Nephron progenitor cell (in vitro differentiated cells): ENCODE measurements at regions not wholly inside any gene's neighbourhood (a gene's known extent, or its start where the extent isn't known, plus 50 kb on each side); places are given as distances from the start of the nearest gene placed in this dataset.

Experiments
- DNase-seq: peaks from one replicate; pipeline ENCODE4 v3.0.0; 2021
- H3K27ac Mint-ChIP-seq: 2 replicates; pipeline ENCODE4 v1.8.0; 2021; ENCODE audit warnings: mild to moderate bottlenecking, moderate library complexity, mixed read lengths
- H3K27me3 Mint-ChIP-seq: 2 replicates; pipeline ENCODE4 v1.8.0; 2021; ENCODE audit warnings: mild to moderate bottlenecking, low read depth, mixed read lengths; ENCODE audit not compliant: poor library complexity
- H3K36me3 Mint-ChIP-seq: 2 replicates; pipeline ENCODE4 v1.8.0; 2021; ENCODE audit warnings: low read depth, mixed read lengths
- H3K4me1 Mint-ChIP-seq: 2 replicates; pipeline ENCODE4 v1.8.0; 2021; ENCODE audit warnings: mixed read lengths
- H3K4me3 Mint-ChIP-seq: 2 replicates; pipeline ENCODE4 v1.8.0; 2021; ENCODE audit warnings: mild to moderate bottlenecking, moderate library complexity, mixed read lengths
- H3K9me3 Mint-ChIP-seq: 2 replicates; pipeline ENCODE4 v1.8.0; 2021; ENCODE audit warnings: mild to moderate bottlenecking, moderate library complexity, mixed read lengths
- TF ChIP-seq, protein P1 (sequence below): fragments of 200-600 bp; sonication (generic); IDR thresholded peaks from 2 replicates; pipeline ENCODE4 v1.5.0; 2021; ENCODE audit warnings: antibody characterized with exemption

DNA sequence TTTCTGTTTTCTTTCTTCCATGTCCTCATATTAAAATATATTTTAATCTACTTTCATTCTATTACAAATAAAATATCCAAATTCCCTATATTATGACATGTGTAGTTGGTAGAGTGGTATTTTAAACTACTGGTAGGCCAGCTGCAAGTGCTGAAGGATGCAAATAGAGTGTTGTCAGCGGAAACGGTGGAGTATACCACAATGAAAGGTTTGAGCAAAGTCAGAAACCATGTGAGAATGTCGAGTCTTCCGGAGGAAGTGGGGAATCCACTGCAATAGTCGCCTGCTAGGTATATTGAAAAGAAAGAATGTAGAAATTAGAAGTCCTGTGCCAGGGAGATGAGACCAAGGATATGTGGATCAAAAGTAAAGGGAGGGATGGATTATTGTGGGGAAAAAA lies 373.9 kb downstream of the DSEL start:
- no peaks in the 10 kb centered on the region for H3K4me1 Mint-ChIP-seq
- no peaks in the 10 kb centered on the region for H3K36me3 Mint-ChIP-seq
- no peaks in the 10 kb centered on the region for H3K9me3 Mint-ChIP-seq
- no peak overlapping the region for H3K4me3 Mint-ChIP-seq
- TF ChIP-seq, protein P1, sequence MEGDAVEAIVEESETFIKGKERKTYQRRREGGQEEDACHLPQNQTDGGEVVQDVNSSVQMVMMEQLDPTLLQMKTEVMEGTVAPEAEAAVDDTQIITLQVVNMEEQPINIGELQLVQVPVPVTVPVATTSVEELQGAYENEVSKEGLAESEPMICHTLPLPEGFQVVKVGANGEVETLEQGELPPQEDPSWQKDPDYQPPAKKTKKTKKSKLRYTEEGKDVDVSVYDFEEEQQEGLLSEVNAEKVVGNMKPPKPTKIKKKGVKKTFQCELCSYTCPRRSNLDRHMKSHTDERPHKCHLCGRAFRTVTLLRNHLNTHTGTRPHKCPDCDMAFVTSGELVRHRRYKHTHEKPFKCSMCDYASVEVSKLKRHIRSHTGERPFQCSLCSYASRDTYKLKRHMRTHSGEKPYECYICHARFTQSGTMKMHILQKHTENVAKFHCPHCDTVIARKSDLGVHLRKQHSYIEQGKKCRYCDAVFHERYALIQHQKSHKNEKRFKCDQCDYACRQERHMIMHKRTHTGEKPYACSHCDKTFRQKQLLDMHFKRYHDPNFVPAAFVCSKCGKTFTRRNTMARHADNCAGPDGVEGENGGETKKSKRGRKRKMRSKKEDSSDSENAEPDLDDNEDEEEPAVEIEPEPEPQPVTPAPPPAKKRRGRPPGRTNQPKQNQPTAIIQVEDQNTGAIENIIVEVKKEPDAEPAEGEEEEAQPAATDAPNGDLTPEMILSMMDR: no peak
- no peaks in the 10 kb centered on the region for H3K27me3 Mint-ChIP-seq
- DNase-seq: no peak
- H3K27ac Mint-ChIP-seq: peak overlapping the region; percentile 10

DNA sequence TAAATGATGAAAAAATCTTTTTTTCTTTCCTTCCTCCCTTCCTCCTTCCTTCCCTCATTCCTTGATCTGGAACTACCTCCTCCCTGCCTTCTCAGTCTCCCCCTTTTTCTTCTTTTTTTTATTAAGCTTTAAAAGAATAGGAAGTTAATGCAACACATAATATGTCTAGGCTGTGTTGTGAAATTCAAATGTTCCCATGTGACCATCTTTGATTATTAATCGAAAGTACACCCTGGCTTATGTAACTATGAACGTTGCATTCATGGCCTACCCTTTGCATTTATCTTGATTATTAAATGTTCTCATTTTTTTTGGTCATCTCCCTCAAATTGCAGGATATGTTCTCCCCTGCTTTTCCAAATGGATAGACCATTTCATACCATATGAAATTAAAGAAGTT lies 376.0 kb downstream of the DSEL start:
- no peaks in the 10 kb centered on the region for H3K9me3 Mint-ChIP-seq
- DNase-seq: no peak
- no peaks in the 10 kb centered on the region for H3K27me3 Mint-ChIP-seq
- H3K27ac Mint-ChIP-seq: no peak overlapping the region
- H3K36me3 Mint-ChIP-seq: no peaks in the 10 kb centered on the region
- TF ChIP-seq, protein P1: no peak
- H3K4me3 Mint-ChIP-seq: no peak overlapping the region
- no peaks in the 10 kb centered on the region for H3K4me1 Mint-ChIP-seq

DNA sequence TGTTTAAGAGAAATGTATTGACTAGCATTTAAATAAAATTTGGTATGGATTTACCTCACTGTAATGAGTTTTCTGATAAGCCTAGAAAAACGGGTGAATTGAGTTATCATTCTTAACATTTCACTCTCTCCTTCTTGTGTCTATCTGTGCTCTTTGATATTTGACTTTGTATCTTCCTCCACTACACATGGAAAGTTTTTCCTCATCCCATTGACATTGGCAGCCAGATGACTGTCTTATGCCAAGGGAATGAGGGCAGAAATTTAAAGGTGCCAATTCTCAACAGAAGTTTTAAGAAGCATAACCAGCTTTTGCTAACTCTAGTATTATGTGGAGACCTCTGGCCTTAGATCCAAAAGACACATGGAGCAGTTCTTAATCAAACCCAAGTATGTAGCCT lies 376.6 kb downstream of the DSEL start:
- Mint-ChIP-seq H3K27me3 (no peaks in the 10 kb centered on the region), H3K9me3 (no peaks in the 10 kb centered on the region), H3K36me3 (no peaks in the 10 kb centered on the region), H3K27ac (no peak overlapping the region), H3K4me1 (no peaks in the 10 kb centered on the region), H3K4me3 (no peak overlapping the region)
- no peak for DNase-seq
- TF ChIP-seq, protein P1: no peak

DNA sequence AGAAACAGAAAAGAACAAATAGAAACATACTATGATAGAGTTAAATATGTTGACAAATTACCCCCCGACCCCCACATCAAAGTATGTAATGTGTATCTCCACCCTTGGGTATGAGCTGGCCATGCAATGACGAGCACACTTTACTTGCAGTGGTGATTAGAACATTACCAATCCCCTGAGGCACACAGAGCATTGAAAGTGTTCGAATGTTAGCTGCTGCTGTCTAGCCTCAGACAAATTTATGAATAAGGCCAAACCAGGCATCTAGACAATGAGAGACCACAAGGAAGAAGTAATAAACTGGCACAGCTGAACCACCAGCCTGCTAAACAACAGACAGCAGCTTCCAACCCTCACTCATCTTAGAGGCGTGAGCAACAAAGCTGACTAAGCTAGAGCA lies 380.5 kb downstream of the DSEL start:
- no peaks in the 10 kb centered on the region for H3K9me3 Mint-ChIP-seq
- H3K27ac Mint-ChIP-seq: peak overlapping the region; percentile 87
- no peaks in the 10 kb centered on the region for H3K36me3 Mint-ChIP-seq
- no peaks in the 10 kb centered on the region for H3K27me3 Mint-ChIP-seq
- H3K4me1 Mint-ChIP-seq: no peaks in the 10 kb centered on the region
- no peak overlapping the region for H3K4me3 Mint-ChIP-seq
- DNase-seq: no peak
- TF ChIP-seq, protein P1: no peak

DNA sequence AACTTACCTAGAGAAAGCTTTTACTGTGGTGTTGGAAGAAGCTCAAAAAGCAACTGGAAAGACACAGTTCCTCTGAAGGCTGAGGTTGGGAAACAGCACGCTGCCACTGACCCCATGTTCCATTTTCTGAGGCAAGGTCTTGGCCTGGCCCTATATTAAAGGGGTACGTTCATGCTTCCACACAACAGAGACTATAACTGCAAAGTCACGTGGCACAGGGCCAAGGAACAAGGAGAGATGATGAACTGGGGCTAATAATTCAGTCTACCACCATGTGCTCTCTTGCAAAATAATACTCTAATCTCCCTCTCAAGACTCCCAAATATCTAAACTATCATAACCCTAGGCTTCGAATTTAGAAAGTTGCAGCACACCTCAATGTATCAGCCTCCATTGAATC lies 381.6 kb downstream of the DSEL start:
- DNase-seq: no peak
- Mint-ChIP-seq H3K4me3 (no peak overlapping the region), H3K36me3 (no peaks in the 10 kb centered on the region), H3K9me3 (no peaks in the 10 kb centered on the region), H3K4me1 (no peaks in the 10 kb centered on the region), H3K27ac (no peak overlapping the region), H3K27me3 (no peaks in the 10 kb centered on the region)
- TF ChIP-seq, protein P1: no peak

DNA sequence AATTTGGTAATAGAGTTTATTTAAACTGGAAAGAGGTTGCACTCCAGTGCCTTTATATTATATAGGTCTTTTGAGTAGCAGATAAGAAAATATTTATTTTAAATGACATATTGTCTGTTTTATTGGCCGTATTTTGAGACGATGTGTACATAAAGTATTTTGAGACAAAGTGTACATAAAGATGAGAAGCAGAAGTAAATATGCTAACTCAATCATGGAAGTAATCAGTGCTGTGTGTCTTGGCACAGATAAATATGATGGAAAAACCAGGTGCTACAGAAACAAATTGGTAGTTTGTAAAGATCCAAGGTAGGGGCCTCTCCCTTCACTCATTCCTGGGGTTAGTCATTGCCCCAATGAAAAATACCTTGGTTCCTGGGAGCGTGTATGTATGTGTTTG lies 382.9 kb downstream of the DSEL start:
- no peak overlapping the region for H3K27ac Mint-ChIP-seq
- H3K27me3 Mint-ChIP-seq: no peaks in the 10 kb centered on the region
- H3K36me3 Mint-ChIP-seq: no peaks in the 10 kb centered on the region
- H3K4me3 Mint-ChIP-seq: no peak overlapping the region
- TF ChIP-seq, protein P1: no peak
- no peak for DNase-seq
- H3K4me1 Mint-ChIP-seq: no peaks in the 10 kb centered on the region
- H3K9me3 Mint-ChIP-seq: no peaks in the 10 kb centered on the region
